ENCODE measurements at regions not wholly inside any gene's neighbourhood (a gene's known extent, or its start where the extent isn't known, plus 50 kb on each side); places are given as distances from the start of the nearest gene placed in this dataset.

DNA sequence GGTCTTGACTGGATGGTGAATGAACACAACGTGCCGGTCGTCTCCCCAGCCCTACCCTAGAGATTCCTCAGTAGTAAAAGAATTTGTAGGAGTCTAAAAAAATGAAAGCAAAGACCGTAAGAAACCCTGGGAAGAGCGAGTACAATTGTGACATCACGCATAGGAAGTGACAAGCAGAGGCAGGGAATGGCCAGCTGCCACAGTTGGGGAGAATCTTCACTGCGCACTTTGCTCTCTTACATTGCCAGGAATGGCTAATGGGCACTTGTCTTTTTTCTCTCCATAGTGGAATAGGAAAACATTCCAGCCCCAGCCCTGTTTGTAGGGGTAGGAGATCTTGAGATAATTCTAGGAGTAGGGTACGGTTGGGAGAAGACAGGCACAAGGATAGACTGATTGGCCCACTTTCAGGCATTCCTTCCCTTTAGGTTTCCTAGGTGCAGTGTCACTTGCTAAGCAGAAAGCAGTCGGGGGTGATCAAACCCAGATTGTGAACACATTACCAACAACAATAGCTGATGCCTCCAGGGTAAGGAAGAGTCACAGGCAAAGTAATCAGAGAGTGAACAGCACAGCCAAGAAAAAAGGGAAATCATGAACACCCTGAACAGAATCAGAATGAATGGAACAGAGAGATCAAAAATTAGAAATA is 302.7 kb downstream of the MAN2A1 start:
- intact Hi-C loops (cut with micrococcal nuclease; ENCODE audit: unreplicated experiment) (no loop called here), in situ Hi-C loops (cut with HindIII; ENCODE audit: low pct_unique_long_range_greater_than_20kb, low sequenced_read_pairs) (no loop called here)
- no peak for DNase-seq (ENCODE audit: low read depth, low spot score)
- H3K27me3 ChIP-seq (ENCODE audit: control insufficient read depth, insufficient read depth, low read length), result no peaks in the 10 kb centered on the region
- no peak overlapping the region for H3K27ac ChIP-seq (ENCODE audit: low read length)
- H3K9me3 ChIP-seq (ENCODE audit: control insufficient read depth, insufficient read depth, low read depth, low read length), result no peaks in the 10 kb centered on the region
- H3K36me3 ChIP-seq (ENCODE audit: control insufficient read depth, insufficient read depth, low read length), result no peaks in the 10 kb centered on the region
- POLR2A ChIA-PET, result no interaction called here
- no peak for TF ChIP-seq POLR2AphosphoS5 (IDR thresholded peaks at IDR 0.05; ENCODE audit: low read depth, low read length)
- TF ChIP-seq, protein P1, sequence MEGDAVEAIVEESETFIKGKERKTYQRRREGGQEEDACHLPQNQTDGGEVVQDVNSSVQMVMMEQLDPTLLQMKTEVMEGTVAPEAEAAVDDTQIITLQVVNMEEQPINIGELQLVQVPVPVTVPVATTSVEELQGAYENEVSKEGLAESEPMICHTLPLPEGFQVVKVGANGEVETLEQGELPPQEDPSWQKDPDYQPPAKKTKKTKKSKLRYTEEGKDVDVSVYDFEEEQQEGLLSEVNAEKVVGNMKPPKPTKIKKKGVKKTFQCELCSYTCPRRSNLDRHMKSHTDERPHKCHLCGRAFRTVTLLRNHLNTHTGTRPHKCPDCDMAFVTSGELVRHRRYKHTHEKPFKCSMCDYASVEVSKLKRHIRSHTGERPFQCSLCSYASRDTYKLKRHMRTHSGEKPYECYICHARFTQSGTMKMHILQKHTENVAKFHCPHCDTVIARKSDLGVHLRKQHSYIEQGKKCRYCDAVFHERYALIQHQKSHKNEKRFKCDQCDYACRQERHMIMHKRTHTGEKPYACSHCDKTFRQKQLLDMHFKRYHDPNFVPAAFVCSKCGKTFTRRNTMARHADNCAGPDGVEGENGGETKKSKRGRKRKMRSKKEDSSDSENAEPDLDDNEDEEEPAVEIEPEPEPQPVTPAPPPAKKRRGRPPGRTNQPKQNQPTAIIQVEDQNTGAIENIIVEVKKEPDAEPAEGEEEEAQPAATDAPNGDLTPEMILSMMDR (IDR thresholded peaks at IDR 0.05), result no peak
- TF ChIP-seq, protein P2, sequence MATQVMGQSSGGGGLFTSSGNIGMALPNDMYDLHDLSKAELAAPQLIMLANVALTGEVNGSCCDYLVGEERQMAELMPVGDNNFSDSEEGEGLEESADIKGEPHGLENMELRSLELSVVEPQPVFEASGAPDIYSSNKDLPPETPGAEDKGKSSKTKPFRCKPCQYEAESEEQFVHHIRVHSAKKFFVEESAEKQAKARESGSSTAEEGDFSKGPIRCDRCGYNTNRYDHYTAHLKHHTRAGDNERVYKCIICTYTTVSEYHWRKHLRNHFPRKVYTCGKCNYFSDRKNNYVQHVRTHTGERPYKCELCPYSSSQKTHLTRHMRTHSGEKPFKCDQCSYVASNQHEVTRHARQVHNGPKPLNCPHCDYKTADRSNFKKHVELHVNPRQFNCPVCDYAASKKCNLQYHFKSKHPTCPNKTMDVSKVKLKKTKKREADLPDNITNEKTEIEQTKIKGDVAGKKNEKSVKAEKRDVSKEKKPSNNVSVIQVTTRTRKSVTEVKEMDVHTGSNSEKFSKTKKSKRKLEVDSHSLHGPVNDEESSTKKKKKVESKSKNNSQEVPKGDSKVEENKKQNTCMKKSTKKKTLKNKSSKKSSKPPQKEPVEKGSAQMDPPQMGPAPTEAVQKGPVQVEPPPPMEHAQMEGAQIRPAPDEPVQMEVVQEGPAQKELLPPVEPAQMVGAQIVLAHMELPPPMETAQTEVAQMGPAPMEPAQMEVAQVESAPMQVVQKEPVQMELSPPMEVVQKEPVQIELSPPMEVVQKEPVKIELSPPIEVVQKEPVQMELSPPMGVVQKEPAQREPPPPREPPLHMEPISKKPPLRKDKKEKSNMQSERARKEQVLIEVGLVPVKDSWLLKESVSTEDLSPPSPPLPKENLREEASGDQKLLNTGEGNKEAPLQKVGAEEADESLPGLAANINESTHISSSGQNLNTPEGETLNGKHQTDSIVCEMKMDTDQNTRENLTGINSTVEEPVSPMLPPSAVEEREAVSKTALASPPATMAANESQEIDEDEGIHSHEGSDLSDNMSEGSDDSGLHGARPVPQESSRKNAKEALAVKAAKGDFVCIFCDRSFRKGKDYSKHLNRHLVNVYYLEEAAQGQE (IDR thresholded peaks at IDR 0.05; ENCODE audit: insufficient read depth in 1 of 2, low read depth in 2 of 2, low read length in 1 of 2), result no peak
- TF ChIP-seq TCF7L2 (IDR thresholded peaks at IDR 0.05; ENCODE audit: low read depth, low read length), result no peak
- no peak for TF ChIP-seq SIN3A (IDR thresholded peaks at IDR 0.05; ENCODE audit: borderline replicate concordance, insufficient read depth, low read depth, low read length)
- ATAC-seq, result no peak
- no peaks in the 10 kb centered on the region for H3K4me1 ChIP-seq (ENCODE audit: control insufficient read depth, insufficient read depth, low read length)
- no TSS peak for BruUV-seq (replicated peaks)
- CTCF ChIA-PET, result no interaction called here
- no peak overlapping the region for H3K4me3 ChIP-seq (ENCODE audit: low read depth in 2 of 2, low read length in 2 of 2)

DNA sequence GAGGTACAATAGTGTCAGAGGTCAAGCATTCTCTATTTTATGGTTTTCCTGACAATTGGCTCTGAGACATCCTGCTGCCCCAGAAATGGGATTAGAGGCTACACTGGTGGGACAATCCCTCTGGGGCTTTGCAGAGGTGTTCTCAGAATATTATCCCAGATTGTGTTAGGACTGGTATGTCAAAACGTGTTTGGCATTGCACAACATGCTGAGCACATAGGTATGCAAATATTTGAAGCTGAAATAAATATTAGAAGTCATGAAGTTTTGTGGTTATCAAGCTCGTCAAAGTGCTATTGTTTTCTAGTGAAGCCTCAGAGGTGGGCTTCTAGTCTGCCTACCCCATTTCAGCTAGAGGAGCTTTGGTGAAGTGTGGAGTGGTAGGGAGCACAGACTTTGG is 304.4 kb downstream of the MAN2A1 start:
- no peak for TF ChIP-seq SIN3A (IDR thresholded peaks at IDR 0.05; ENCODE audit: borderline replicate concordance, insufficient read depth, low read depth, low read length)
- TF ChIP-seq, protein P1 (IDR thresholded peaks at IDR 0.05), result no peak
- TF ChIP-seq, protein P2 (IDR thresholded peaks at IDR 0.05; ENCODE audit: insufficient read depth in 1 of 2, low read depth in 2 of 2, low read length in 1 of 2), result no peak
- TF ChIP-seq TCF7L2 (IDR thresholded peaks at IDR 0.05; ENCODE audit: low read depth, low read length), result no peak
- TF ChIP-seq POLR2AphosphoS5 (IDR thresholded peaks at IDR 0.05; ENCODE audit: low read depth, low read length), result no peak
- Histone ChIP-seq H3K27me3 (ENCODE audit: control insufficient read depth, insufficient read depth, low read length) (no peaks in the 10 kb centered on the region), H3K9me3 (ENCODE audit: control insufficient read depth, insufficient read depth, low read depth, low read length) (no peaks in the 10 kb centered on the region), H3K27ac (ENCODE audit: low read length) (no peak overlapping the region), H3K4me1 (ENCODE audit: control insufficient read depth, insufficient read depth, low read length) (no peaks in the 10 kb centered on the region), H3K4me3 (ENCODE audit: low read depth in 2 of 2, low read length in 2 of 2) (no peak overlapping the region), H3K36me3 (ENCODE audit: control insufficient read depth, insufficient read depth, low read length) (no peaks in the 10 kb centered on the region)
- ChIA-PET POLR2A (no interaction called here), CTCF (no interaction called here)
- in situ Hi-C loops (cut with HindIII; ENCODE audit: low pct_unique_long_range_greater_than_20kb, low sequenced_read_pairs), result no loop called here
- intact Hi-C loops (cut with micrococcal nuclease; ENCODE audit: unreplicated experiment), result no loop called here
- no TSS peak for BruUV-seq (replicated peaks)
- DNase-seq (ENCODE audit: low read depth, low spot score) (no peak), ATAC-seq (no peak)

Data from Panc1 (cell line).